ENCODE measurements at regions not wholly inside any gene's neighbourhood (a gene's known extent, or its start where the extent isn't known, plus 50 kb on each side); places are given as distances from the start of the nearest gene placed in this dataset.
A peak's percentile ranks its signal among the peaks of the same experiment; 100 is the strongest.

- intact Hi-C loops (cut with micrococcal nuclease), result no loop called here
- ATAC-seq (no peak), DNase-seq (no peak)
These were observed 153.0 kb upstream of the SMAD3 start for GRCh38 chr15:66912441-66912840.

- DNase-seq (no peak), ATAC-seq (no peak)
- intact Hi-C loops (cut with micrococcal nuclease), result no loop called here
These were observed 147.4 kb upstream of the SMAD3 start for GRCh38 chr15:66917904-66918448.

GRCh38 chr15:66919421-66919820 is 146.0 kb upstream of the SMAD3 start:
- intact Hi-C loops (cut with micrococcal nuclease), result no loop called here
- ATAC-seq (peak; percentile 69), DNase-seq (no peak)

GRCh38 chr15:66921319-66921915 is 144.0 kb upstream of the SMAD3 start:
- intact Hi-C loops (cut with micrococcal nuclease), result no loop called here
- DNase-seq (no peak), ATAC-seq (peak; percentile 51)

- no peak for DNase-seq
- ATAC-seq, result no peak
- intact Hi-C loops (cut with micrococcal nuclease), result no loop called here
These were observed 142.8 kb upstream of the SMAD3 start for GRCh38 chr15:66922608-66923007.

- DNase-seq (no peak), ATAC-seq (peak; percentile 14)
- intact Hi-C loops (cut with micrococcal nuclease), result no loop called here
These were observed 141.9 kb upstream of the SMAD3 start for GRCh38 chr15:66923438-66923881.

- ATAC-seq (no peak), DNase-seq (no peak)
- intact Hi-C loops (cut with micrococcal nuclease), result no loop called here
These were observed 140.5 kb upstream of the SMAD3 start for GRCh38 chr15:66924889-66925288.

- DNase-seq, result no peak
- ATAC-seq, result no peak
- intact Hi-C loops (cut with micrococcal nuclease), result no loop called here
These were observed 139.7 kb upstream of the SMAD3 start for GRCh38 chr15:66925721-66926120.

- ATAC-seq, result peak; percentile 72
- no peak for DNase-seq
- intact Hi-C loops (cut with micrococcal nuclease), result no loop called here
These were observed 138.0 kb upstream of the SMAD3 start for GRCh38 chr15:66927201-66928077.

- intact Hi-C loops (cut with micrococcal nuclease), result no loop called here
- DNase-seq (no peak), ATAC-seq (no peak)
These were observed 137.3 kb upstream of the SMAD3 start for GRCh38 chr15:66928101-66928500.

GRCh38 chr15:66928784-66929183 is 136.6 kb upstream of the SMAD3 start:
- intact Hi-C loops (cut with micrococcal nuclease), result no loop called here
- ATAC-seq, result no peak
- DNase-seq, result no peak

- intact Hi-C loops (cut with micrococcal nuclease), result no loop called here
- no peak for DNase-seq
- no peak for ATAC-seq
These were observed 135.5 kb upstream of the SMAD3 start for GRCh38 chr15:66929843-66930402.

GRCh38 chr15:66931768-66932633 is 133.4 kb upstream of the SMAD3 start:
- intact Hi-C loops (cut with micrococcal nuclease), result no loop called here
- no peak for DNase-seq
- no peak for ATAC-seq

GRCh38 chr15:66932634-66933024 is 132.8 kb upstream of the SMAD3 start:
- ATAC-seq (no peak), DNase-seq (no peak)
- intact Hi-C loops (cut with micrococcal nuclease), result no loop called here

- intact Hi-C loops (cut with micrococcal nuclease), result no loop called here
- DNase-seq (no peak), ATAC-seq (no peak)
These were observed 131.2 kb upstream of the SMAD3 start for GRCh38 chr15:66933932-66934867.

- intact Hi-C loops (cut with micrococcal nuclease), result no loop called here
- no peak for ATAC-seq
- DNase-seq, result no peak
These were observed 130.4 kb upstream of the SMAD3 start for GRCh38 chr15:66934868-66935520.

GRCh38 chr15:66935688-66936087 is 129.7 kb upstream of the SMAD3 start:
- intact Hi-C loops (cut with micrococcal nuclease), result no loop called here
- ATAC-seq (no peak), DNase-seq (no peak)

Measured in left ventricle myocardium superior (tissue), 1 donor.